GM23338 (cell line): ENCODE measurements at regions not wholly inside any gene's neighbourhood (a gene's known extent, or its start where the extent isn't known, plus 50 kb on each side); places are given as distances from the start of the nearest gene placed in this dataset.

Source experiments
- ATAC-seq: fragments of 200-7000 bp; cut with Tn5 transposase; 3 replicates; pipeline ENCODE4 v1.9.1; 2020
- DNase-seq: peaks from one replicate; pipeline ENCODE4 v3.0.0-alpha.2; 2015; ENCODE audit warnings: low spot score
- H2AFZ ChIP-seq: fragments of 200-600 bp; sonication (generic); 2 replicates; pipeline ENCODE4 v1.8.0; 2016; ENCODE audit warnings: antibody characterized with exemption, mild to moderate bottlenecking, moderate library complexity
- H3F3A ChIP-seq: fragments of 200-600 bp; sonication (generic); replicated peaks from 2 replicates; pipeline ENCODE4 v1.8.0; 2017; ENCODE audit warnings: antibody characterized with exemption, mixed run types, low read depth
- H3K27ac ChIP-seq: fragments of 200-600 bp; sonication (generic); 2 replicates; pipeline ENCODE4 v1.6.1; 2016; ENCODE audit warnings: low read depth
- H3K27me3 ChIP-seq: fragments of 200-600 bp; sonication (generic); 2 replicates; pipeline ENCODE4 v1.8.0; 2016; ENCODE audit warnings: mild to moderate bottlenecking, mixed run types, moderate library complexity; ENCODE audit not compliant: insufficient read depth
- H3K36me3 ChIP-seq: fragments of 200-600 bp; sonication (generic); 2 replicates; pipeline ENCODE4 v1.8.0; 2016; ENCODE audit warnings: mild to moderate bottlenecking; ENCODE audit not compliant: insufficient read depth
- H3K4me1 ChIP-seq: fragments of 200-600 bp; sonication (generic); 2 replicates; pipeline ENCODE4 v1.8.0; 2016; ENCODE audit warnings: mild to moderate bottlenecking, moderate library complexity; ENCODE audit not compliant: insufficient read depth
- H3K4me2 ChIP-seq: fragments of 200-600 bp; sonication (generic); 2 replicates; pipeline ENCODE4 v1.7.1; 2017; ENCODE audit warnings: mixed run types
- H3K4me3 ChIP-seq: fragments of 200-600 bp; sonication (generic); 2 replicates; pipeline ENCODE4 v1.6.1; 2016; ENCODE audit warnings: mixed run types
- H3K79me2 ChIP-seq: fragments of 200-600 bp; sonication (generic); replicated peaks from 2 replicates; pipeline ENCODE4 v1.8.0; 2017; ENCODE audit warnings: mild to moderate bottlenecking; ENCODE audit not compliant: insufficient read depth
- H3K9me2 ChIP-seq: fragments of 200-600 bp; sonication (generic); 2 replicates; pipeline ENCODE4 v1.8.0; 2017; ENCODE audit not compliant: insufficient read depth
- H4K20me1 ChIP-seq: fragments of 200-600 bp; sonication (generic); replicated peaks from 2 replicates; pipeline ENCODE4 v1.8.0; 2017; ENCODE audit warnings: mild to moderate bottlenecking; ENCODE audit not compliant: insufficient read depth
- H3K27ac Mint-ChIP-seq: 2 replicates; pipeline ENCODE4 v1.8.0; 2020; ENCODE audit warnings: inconsistent platforms, mild to moderate bottlenecking, moderate library complexity, mixed read lengths
- H3K27me3 Mint-ChIP-seq: 3 replicates; pipeline ENCODE4 v1.8.0; 2022; ENCODE audit warnings: low read depth, mild to moderate bottlenecking, moderate library complexity, mixed read lengths, inconsistent platforms; ENCODE audit not compliant: insufficient read depth, poor library complexity
- H3K36me3 Mint-ChIP-seq: 3 replicates; pipeline ENCODE4 v1.8.0; 2021; ENCODE audit warnings: low read depth, mild to moderate bottlenecking, inconsistent platforms, moderate library complexity, mixed read lengths
- H3K4me1 Mint-ChIP-seq: 3 replicates; pipeline ENCODE4 v1.8.0; 2020; ENCODE audit warnings: mild to moderate bottlenecking, inconsistent platforms, mixed read lengths
- H3K4me3 Mint-ChIP-seq: 3 replicates; pipeline ENCODE4 v1.8.0; 2021; ENCODE audit warnings: moderate library complexity, mild to moderate bottlenecking, inconsistent platforms, mixed read lengths
- H3K9me3 Mint-ChIP-seq: 3 replicates; pipeline ENCODE4 v1.8.0; 2020; ENCODE audit warnings: moderate library complexity, mild to moderate bottlenecking, inconsistent platforms, mixed read lengths
- CREB1 ChIP-seq: fragments of 250-450 bp; sonication (Bioruptor Pico); IDR thresholded peaks from 2 replicates; pipeline ENCODE4 v1.5.0; 2020; ENCODE audit warnings: low read depth, mild to moderate bottlenecking, moderate library complexity
- CTCF ChIP-seq, 2 experiments: fragments of 200-600 bp in 1 of 2; sonication (generic) in 1 of 2; conservative IDR thresholded peaks; 2 replicates each; pipeline versions ENCODE4 v1.5.1 to v1.6.1; 2016 to 2017; ENCODE audit warnings: antibody characterized with exemption in 2 of 2, low read depth in 2 of 2, mild to moderate bottlenecking in 2 of 2, moderate library complexity in 1 of 2
- ETS1 ChIP-seq: IDR thresholded peaks from 2 replicates; pipeline ENCODE4 v1.6.1; 2016; ENCODE audit warnings: antibody characterized with exemption
- EZH2 ChIP-seq: fragments of 200-600 bp; sonication (generic); IDR thresholded peaks from one replicate; pipeline ENCODE4 v1.8.0; 2017; ENCODE audit warnings: antibody characterized with exemption, mild to moderate bottlenecking, low read depth; ENCODE audit not compliant: unreplicated experiment
- EZH2phosphoT487 ChIP-seq: fragments of 200-600 bp; sonication (generic); IDR thresholded peaks from one replicate; pipeline ENCODE4 v1.8.1; 2018; ENCODE audit warnings: antibody characterized with exemption; ENCODE audit not compliant: unreplicated experiment
- JUNB ChIP-seq: IDR thresholded peaks from one replicate; pipeline ENCODE4 v1.6.1; 2016; ENCODE audit warnings: antibody characterized with exemption; ENCODE audit not compliant: unreplicated experiment
- NANOG ChIP-seq: IDR thresholded peaks from 2 replicates; pipeline ENCODE4 v1.6.1; 2016; ENCODE audit warnings: antibody characterized with exemption, borderline replicate concordance
- POLR2AphosphoS5 ChIP-seq: IDR thresholded peaks from 2 replicates; pipeline ENCODE4 v1.6.1; 2016; ENCODE audit warnings: antibody characterized with exemption, low read depth
- REST ChIP-seq: IDR thresholded peaks from one replicate; pipeline ENCODE4 v1.6.1; 2018; ENCODE audit warnings: antibody characterized with exemption; ENCODE audit not compliant: unreplicated experiment
- STAT1 ChIP-seq: IDR thresholded peaks from one replicate; pipeline ENCODE4 v1.6.1; 2016; ENCODE audit warnings: antibody characterized with exemption; ENCODE audit not compliant: unreplicated experiment
- ZNF114 ChIP-seq: fragments of 250-450 bp; sonication (Bioruptor Pico); IDR thresholded peaks from 2 replicates; pipeline ENCODE4 v1.5.0; 2020; ENCODE audit warnings: mild to moderate bottlenecking, moderate library complexity
- ZNF331 ChIP-seq: fragments of 250-450 bp; sonication (Bioruptor Pico); IDR thresholded peaks from 2 replicates; pipeline ENCODE4 v1.5.0; 2020; ENCODE audit warnings: low read depth, mild to moderate bottlenecking, moderate library complexity
- TF ChIP-seq, protein P1 (sequence below): fragments of 250-450 bp; sonication (Bioruptor Pico); IDR thresholded peaks from 2 replicates; pipeline ENCODE4 v1.5.0; 2020; ENCODE audit warnings: mild to moderate bottlenecking, moderate library complexity

DNA sequence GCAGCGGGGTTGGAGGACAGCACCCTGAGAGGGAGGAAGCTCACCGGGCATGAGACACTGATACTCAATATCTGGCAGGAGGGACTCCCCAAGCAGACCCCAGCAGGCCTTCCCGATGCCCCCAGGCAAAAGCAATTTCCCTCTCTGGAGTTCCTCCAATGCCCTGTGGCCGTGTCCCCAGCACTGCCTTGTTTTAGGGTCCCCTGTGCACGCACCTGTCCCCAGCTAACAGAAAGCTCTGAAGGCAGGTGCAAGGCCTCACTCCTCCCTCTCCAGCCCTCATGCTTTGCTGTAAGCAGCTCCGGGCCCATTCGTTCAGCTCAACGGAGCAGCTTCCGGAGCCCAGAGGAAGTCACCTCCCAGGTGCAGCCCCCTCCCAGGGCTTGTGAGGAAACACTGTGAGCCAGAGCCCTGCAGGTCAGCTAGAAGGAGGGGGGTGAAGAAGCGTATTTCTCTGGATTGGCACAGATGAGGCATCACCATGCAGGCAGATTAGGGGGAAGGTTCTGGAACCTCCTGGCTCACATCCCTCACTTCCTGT lies 50.3 kb upstream of the ID2 start:
- no peak overlapping the region for H3K4me3 ChIP-seq
- Mint-ChIP-seq H3K4me1 (peaks cover 8% of the 10 kb centered on the region), H3K4me3 (no peak overlapping the region), H3K36me3 (no peaks in the 10 kb centered on the region; the same call in 2 of the 3 replicates), H3K9me3 (no peaks in the 10 kb centered on the region), H3K27ac (no peak overlapping the region), H3K27me3 (peaks cover 6% of the 10 kb centered on the region)
- H3K79me2 ChIP-seq, result no peaks in the 10 kb centered on the region
- DNase-seq (no peak), ATAC-seq (no peak)
- H3K4me1 ChIP-seq, result peaks cover 8% of the 10 kb centered on the region
- H3K27me3 ChIP-seq, result no peaks in the 10 kb centered on the region
- no peaks in the 10 kb centered on the region for H4K20me1 ChIP-seq
- H3K36me3 ChIP-seq, result no peaks in the 10 kb centered on the region
- no peaks in the 10 kb centered on the region for H3F3A ChIP-seq
- no peak overlapping the region for H3K27ac ChIP-seq
- no peak overlapping the region for H3K4me2 ChIP-seq
- H3K9me2 ChIP-seq, result no peaks in the 10 kb centered on the region
- TF ChIP-seq ETS1 (no peak), NANOG (no peak), ZNF331 (CRISPR knock-in tag) (no peak), JUNB (no peak), CTCF (conservative IDR thresholded peaks at IDR 0.05; ENCODE audit: low read depth in 2 of 2) (no peak), EZH2 (no peak), STAT1 (no peak), CREB1 (no peak), REST (no peak), POLR2AphosphoS5 (no peak), ZNF114 (no peak), EZH2phosphoT487 (no peak)
- TF ChIP-seq, protein P1, sequence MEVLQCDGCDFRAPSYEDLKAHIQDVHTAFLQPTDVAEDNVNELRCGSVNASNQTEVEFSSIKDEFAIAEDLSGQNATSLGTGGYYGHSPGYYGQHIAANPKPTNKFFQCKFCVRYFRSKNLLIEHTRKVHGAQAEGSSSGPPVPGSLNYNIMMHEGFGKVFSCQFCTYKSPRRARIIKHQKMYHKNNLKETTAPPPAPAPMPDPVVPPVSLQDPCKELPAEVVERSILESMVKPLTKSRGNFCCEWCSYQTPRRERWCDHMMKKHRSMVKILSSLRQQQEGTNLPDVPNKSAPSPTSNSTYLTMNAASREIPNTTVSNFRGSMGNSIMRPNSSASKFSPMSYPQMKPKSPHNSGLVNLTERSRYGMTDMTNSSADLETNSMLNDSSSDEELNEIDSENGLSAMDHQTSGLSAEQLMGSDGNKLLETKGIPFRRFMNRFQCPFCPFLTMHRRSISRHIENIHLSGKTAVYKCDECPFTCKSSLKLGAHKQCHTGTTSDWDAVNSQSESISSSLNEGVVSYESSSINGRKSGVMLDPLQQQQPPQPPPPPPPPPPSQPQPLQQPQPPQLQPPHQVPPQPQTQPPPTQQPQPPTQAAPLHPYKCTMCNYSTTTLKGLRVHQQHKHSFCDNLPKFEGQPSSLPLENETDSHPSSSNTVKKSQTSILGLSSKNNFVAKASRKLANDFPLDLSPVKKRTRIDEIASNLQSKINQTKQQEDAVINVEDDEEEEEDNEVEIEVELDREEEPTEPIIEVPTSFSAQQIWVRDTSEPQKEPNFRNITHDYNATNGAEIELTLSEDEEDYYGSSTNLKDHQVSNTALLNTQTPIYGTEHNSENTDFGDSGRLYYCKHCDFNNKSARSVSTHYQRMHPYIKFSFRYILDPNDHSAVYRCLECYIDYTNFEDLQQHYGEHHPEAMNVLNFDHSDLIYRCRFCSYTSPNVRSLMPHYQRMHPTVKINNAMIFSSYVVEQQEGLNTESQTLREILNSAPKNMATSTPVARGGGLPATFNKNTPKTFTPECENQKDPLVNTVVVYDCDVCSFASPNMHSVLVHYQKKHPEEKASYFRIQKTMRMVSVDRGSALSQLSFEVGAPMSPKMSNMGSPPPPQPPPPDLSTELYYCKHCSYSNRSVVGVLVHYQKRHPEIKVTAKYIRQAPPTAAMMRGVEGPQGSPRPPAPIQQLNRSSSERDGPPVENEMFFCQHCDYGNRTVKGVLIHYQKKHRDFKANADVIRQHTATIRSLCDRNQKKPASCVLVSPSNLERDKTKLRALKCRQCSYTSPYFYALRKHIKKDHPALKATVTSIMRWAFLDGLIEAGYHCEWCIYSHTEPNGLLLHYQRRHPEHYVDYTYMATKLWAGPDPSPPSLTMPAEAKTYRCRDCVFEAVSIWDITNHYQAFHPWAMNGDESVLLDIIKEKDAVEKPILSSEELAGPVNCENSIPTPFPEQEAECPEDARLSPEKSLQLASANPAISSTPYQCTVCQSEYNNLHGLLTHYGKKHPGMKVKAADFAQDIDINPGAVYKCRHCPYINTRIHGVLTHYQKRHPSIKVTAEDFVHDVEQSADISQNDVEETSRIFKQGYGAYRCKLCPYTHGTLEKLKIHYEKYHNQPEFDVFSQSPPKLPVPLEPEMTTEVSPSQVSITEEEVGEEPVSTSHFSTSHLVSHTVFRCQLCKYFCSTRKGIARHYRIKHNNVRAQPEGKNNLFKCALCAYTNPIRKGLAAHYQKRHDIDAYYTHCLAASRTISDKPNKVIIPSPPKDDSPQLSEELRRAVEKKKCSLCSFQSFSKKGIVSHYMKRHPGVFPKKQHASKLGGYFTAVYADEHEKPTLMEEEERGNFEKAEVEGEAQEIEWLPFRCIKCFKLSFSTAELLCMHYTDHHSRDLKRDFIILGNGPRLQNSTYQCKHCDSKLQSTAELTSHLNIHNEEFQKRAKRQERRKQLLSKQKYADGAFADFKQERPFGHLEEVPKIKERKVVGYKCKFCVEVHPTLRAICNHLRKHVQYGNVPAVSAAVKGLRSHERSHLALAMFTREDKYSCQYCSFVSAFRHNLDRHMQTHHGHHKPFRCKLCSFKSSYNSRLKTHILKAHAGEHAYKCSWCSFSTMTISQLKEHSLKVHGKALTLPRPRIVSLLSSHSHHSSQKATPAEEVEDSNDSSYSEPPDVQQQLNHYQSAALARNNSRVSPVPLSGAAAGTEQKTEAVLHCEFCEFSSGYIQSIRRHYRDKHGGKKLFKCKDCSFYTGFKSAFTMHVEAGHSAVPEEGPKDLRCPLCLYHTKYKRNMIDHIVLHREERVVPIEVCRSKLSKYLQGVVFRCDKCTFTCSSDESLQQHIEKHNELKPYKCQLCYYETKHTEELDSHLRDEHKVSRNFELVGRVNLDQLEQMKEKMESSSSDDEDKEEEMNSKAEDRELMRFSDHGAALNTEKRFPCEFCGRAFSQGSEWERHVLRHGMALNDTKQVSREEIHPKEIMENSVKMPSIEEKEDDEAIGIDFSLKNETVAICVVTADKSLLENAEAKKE, result no peak
- H2AFZ ChIP-seq, result no peak overlapping the region
